ENCODE measurements at regions not wholly inside any gene's neighbourhood (a gene's known extent, or its start where the extent isn't known, plus 50 kb on each side); places are given as distances from the start of the nearest gene placed in this dataset.
"Not testable (repeated sequence)": the region's sequence is repeated elsewhere in the genome, so short reads cannot be mapped to it uniquely, and the experiment has no call there.

DNA sequence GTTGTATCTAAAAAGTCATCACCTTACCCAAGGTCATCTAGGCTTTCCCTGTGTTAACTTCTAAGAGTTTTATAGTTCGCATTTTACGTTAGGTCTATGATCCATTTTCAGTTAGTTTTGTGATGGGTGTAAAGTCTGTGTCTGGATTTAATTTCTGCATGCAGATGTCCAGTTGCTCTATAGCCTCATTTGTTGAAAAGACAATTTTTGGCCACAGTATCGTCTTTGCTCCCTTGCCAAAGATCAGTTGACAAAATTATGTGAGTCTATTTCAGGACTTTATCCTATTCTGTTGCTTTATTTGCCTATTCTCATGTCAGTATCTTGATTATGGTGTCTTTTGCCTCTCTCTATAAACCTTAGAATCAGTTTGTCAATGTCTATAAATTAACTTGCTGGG is 85.1 kb downstream of the METRNL start:
- Histone ChIP-seq H3K9me3 (ENCODE audit: severe bottlenecking) (peaks cover 4% of the 10 kb centered on the region), H3K27me3 (ENCODE audit: insufficient read depth, poor library complexity, severe bottlenecking) (peaks cover 12% of the 10 kb centered on the region), H3K4me3 (ENCODE audit: severe bottlenecking) (no peak overlapping the region), H3K27ac (ENCODE audit: poor library complexity, severe bottlenecking) (no peak overlapping the region), H3K4me1 (ENCODE audit: insufficient read depth, poor library complexity, severe bottlenecking) (peaks cover 3% of the 10 kb centered on the region), H3K36me3 (ENCODE audit: low read depth) (no peaks in the 10 kb centered on the region)
- no peak for DNase-seq (ENCODE audit: low spot score)
- TF ChIP-seq, protein P1, sequence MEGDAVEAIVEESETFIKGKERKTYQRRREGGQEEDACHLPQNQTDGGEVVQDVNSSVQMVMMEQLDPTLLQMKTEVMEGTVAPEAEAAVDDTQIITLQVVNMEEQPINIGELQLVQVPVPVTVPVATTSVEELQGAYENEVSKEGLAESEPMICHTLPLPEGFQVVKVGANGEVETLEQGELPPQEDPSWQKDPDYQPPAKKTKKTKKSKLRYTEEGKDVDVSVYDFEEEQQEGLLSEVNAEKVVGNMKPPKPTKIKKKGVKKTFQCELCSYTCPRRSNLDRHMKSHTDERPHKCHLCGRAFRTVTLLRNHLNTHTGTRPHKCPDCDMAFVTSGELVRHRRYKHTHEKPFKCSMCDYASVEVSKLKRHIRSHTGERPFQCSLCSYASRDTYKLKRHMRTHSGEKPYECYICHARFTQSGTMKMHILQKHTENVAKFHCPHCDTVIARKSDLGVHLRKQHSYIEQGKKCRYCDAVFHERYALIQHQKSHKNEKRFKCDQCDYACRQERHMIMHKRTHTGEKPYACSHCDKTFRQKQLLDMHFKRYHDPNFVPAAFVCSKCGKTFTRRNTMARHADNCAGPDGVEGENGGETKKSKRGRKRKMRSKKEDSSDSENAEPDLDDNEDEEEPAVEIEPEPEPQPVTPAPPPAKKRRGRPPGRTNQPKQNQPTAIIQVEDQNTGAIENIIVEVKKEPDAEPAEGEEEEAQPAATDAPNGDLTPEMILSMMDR (IDR thresholded peaks at IDR 0.05; ENCODE audit: poor library complexity, severe bottlenecking), result no peak
- ATAC-seq (ENCODE audit: low read depth), result no peak

DNA sequence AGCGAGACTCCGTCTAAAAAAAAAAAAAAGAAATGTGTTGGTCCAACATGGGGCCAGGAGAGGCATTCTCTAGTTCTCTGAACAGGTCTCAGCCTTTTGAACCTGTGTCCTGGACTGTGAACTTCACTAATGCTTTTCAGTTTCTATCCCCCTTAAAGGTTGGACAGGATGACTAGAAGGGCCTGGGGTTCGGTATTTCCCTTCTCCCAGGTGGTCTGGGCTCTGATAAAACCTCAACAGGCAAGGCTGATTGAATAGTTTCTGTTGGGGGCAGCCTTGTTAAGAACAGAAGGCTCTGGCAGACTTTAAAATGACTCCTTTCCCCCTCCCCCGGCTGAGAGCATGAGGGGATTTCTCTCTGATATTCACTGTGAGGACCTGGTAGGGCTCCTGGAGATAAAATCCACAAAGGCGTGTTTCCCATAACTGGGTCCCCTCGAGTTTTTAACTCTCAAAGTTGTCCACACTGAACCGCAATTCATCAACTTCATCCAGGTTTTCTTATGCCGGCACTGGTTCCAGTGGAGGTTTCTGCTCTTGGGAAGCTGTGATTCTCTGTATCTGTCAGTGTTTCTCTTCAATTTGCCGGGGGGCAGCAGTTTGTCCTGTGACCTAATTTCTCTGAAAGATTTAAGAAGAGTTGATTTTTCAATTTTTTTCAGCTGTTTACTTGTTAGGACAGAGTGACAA is 91.3 kb downstream of the METRNL start:
- peaks cover 4% of the 10 kb centered on the region for H3K9me3 ChIP-seq (ENCODE audit: severe bottlenecking)
- no peak overlapping the region for H3K27ac ChIP-seq (ENCODE audit: poor library complexity, severe bottlenecking)
- DNase-seq (ENCODE audit: low spot score) (no peak), ATAC-seq (ENCODE audit: low read depth) (no peak)
- no peaks in the 10 kb centered on the region for H3K27me3 ChIP-seq (ENCODE audit: insufficient read depth, poor library complexity, severe bottlenecking)
- no peak overlapping the region for H3K4me3 ChIP-seq (ENCODE audit: severe bottlenecking)
- H3K36me3 ChIP-seq (ENCODE audit: low read depth), result no peaks in the 10 kb centered on the region
- TF ChIP-seq, protein P1 (IDR thresholded peaks at IDR 0.05; ENCODE audit: poor library complexity, severe bottlenecking), result no peak
- no peaks in the 10 kb centered on the region for H3K4me1 ChIP-seq (ENCODE audit: insufficient read depth, poor library complexity, severe bottlenecking)

DNA sequence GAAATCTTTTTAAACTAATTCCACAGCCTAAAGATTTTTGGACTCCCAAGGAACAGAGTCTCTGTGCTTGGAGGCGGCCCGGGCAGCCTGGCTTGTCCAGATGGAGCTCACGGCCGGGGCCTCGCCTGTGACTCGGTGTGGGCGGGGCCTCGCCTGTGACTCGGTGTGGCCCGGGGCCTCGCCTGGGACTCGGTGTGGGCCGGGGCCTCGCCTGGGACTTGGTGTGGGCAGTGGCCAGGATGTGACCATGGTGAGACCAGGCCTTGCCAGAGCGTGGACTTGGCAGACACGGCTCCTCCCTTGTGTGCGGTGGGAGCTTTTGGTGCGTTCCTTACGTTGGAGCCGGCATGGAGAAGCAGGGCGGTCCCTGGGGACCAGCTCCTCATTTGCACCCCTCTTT is 92.3 kb downstream of the METRNL start:
- ATAC-seq (ENCODE audit: low read depth), result 0 out of 3 replicates have a peak, but pooled peaks have one; percentile 21
- no peaks in the 10 kb centered on the region for H3K36me3 ChIP-seq (ENCODE audit: low read depth)
- H3K4me3 ChIP-seq (ENCODE audit: severe bottlenecking), result no peak overlapping the region
- peak; percentile 49 for DNase-seq (ENCODE audit: low spot score)
- H3K27ac ChIP-seq (ENCODE audit: poor library complexity, severe bottlenecking), result no peak overlapping the region
- peaks cover 4% of the 10 kb centered on the region for H3K9me3 ChIP-seq (ENCODE audit: severe bottlenecking)
- H3K27me3 ChIP-seq (ENCODE audit: insufficient read depth, poor library complexity, severe bottlenecking), result no peaks in the 10 kb centered on the region
- H3K4me1 ChIP-seq (ENCODE audit: insufficient read depth, poor library complexity, severe bottlenecking), result no peaks in the 10 kb centered on the region
- TF ChIP-seq, protein P1 (IDR thresholded peaks at IDR 0.05; ENCODE audit: poor library complexity, severe bottlenecking), result no peak

DNA sequence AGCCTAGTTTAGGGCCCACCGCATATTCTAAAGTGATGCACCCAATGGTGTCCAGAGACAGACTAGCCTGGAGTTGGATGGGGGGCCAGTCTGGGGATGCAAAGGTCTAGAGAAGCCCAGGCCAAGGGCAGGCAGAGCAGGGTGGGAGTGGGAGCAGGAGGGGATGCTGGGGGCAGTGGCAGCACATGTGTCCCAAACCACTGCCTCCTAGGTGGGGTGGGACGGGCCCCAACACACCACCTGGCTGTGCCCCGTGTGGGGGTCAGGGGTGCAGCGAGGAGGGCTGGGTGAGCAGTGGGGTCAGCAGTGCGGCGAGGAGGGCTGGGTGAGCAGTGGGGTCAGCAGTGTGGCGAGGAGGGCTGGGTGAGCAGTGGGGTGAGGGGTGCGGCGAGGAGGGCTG is 92.7 kb downstream of the METRNL start:
- not testable (repeated sequence) for H3K36me3 ChIP-seq (ENCODE audit: low read depth); H3K4me3 ChIP-seq (ENCODE audit: severe bottlenecking); H3K27me3 ChIP-seq (ENCODE audit: insufficient read depth, poor library complexity, severe bottlenecking); H3K4me1 ChIP-seq (ENCODE audit: insufficient read depth, poor library complexity, severe bottlenecking); H3K9me3 ChIP-seq (ENCODE audit: severe bottlenecking); ATAC-seq (ENCODE audit: low read depth); H3K27ac ChIP-seq (ENCODE audit: poor library complexity, severe bottlenecking)
- DNase-seq (ENCODE audit: low spot score), result peak; percentile 42

DNA sequence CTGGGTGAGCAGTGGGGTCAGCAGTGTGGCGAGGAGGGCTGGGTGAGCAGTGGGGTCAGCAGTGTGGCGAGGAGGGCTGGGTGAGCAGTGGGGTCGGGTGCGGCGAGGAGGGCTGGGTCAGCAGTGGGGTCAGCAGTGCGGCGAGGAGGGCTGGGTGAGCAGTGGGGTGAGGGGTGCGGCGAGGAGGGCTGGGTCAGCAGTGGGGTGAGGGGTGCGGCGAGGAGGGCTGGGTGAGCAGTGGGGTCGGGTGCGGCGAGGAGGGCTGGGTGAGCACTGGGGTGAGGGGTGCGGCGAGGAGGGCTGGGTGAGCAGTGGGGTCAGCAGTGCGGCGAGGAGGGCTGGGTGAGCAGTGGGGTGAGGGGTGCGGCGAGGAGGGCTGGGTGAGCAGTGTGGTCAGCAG is 93.2 kb downstream of the METRNL start:
- H3K9me3 ChIP-seq (ENCODE audit: severe bottlenecking); H3K36me3 ChIP-seq (ENCODE audit: low read depth); H3K27me3 ChIP-seq (ENCODE audit: insufficient read depth, poor library complexity, severe bottlenecking); DNase-seq (ENCODE audit: low spot score); ATAC-seq (ENCODE audit: low read depth); H3K4me1 ChIP-seq (ENCODE audit: insufficient read depth, poor library complexity, severe bottlenecking); H3K4me3 ChIP-seq (ENCODE audit: severe bottlenecking); H3K27ac ChIP-seq (ENCODE audit: poor library complexity, severe bottlenecking): not testable (repeated sequence)

DNA sequence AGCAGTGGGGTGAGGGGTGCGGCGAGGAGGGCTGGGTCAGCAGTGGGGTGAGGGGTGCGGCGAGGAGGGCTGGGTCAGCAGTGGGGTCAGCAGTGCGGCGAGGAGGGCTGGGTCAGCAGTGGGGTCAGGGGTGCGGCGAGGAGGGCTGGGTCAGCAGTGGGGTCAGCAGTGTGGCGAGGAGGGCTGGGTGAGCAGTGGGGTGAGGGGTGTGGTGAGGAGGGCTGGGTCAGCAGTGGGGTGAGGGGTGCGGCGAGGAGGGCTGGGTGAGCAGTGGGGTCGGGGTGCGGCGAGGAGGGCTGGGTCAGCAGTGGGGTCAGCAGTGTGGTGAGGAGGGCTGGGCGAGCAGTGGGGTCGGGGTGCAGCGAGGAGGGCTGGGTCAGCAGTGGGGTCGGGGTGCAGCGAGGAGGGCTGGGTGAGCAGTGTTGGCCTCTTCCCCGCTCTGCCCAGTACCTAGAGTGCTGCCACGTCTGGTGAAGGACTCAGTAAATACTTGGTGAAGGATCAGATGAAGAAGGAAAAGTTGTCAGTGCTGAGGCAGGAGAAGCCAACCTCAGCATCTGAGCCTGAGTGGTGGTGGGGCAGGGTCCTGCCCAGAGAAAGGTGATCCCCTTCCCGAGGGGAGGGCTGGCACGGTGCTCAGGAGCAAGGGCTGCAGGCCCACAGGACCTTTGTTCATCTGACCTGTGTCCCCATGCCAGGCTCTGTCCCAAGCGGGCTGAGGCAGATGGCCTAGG is 93.9 kb downstream of the METRNL start:
- not testable (repeated sequence) for H3K4me3 ChIP-seq (ENCODE audit: severe bottlenecking); H3K9me3 ChIP-seq (ENCODE audit: severe bottlenecking); H3K27ac ChIP-seq (ENCODE audit: poor library complexity, severe bottlenecking); H3K4me1 ChIP-seq (ENCODE audit: insufficient read depth, poor library complexity, severe bottlenecking); H3K27me3 ChIP-seq (ENCODE audit: insufficient read depth, poor library complexity, severe bottlenecking); H3K36me3 ChIP-seq (ENCODE audit: low read depth)
- ATAC-seq (ENCODE audit: low read depth) (peak; percentile 18; the same call in 1 of the 3 replicates), DNase-seq (ENCODE audit: low spot score) (peak; percentile 43)
